Upper lobe of right lung (tissue), 1 donor: ENCODE measurements at regions not wholly inside any gene's neighbourhood (a gene's known extent, or its start where the extent isn't known, plus 50 kb on each side); places are given as distances from the start of the nearest gene placed in this dataset.

Experiments used
- ATAC-seq: fragments of 200-7000 bp; cut with Tn5 transposase; one replicate; pipeline ENCODE4 v1.9.1; 2020; ENCODE audit warnings: mild to moderate bottlenecking, moderate library complexity
- DNase-seq: peaks from one replicate; pipeline ENCODE4 v3.0.0-alpha.2; 2020
- H3K27ac ChIP-seq: fragments of 200-600 bp; one replicate; pipeline ENCODE4 v1.8.0; 2022
- H3K27me3 ChIP-seq: fragments of 200-600 bp; one replicate; pipeline ENCODE4 v1.8.0; 2022; ENCODE audit warnings: mild to moderate bottlenecking
- H3K36me3 ChIP-seq: fragments of 200-600 bp; one replicate; pipeline ENCODE4 v1.8.0; 2022
- H3K4me1 ChIP-seq: fragments of 200-600 bp; one replicate; pipeline ENCODE4 v1.8.0; 2022
- H3K4me3 ChIP-seq: fragments of 200-600 bp; one replicate; pipeline ENCODE4 v1.8.0; 2022; ENCODE audit warnings: mild to moderate bottlenecking
- H3K9me3 ChIP-seq: fragments of 200-600 bp; one replicate; pipeline ENCODE4 v1.8.0; 2022
- CTCF ChIP-seq: fragments of 200-600 bp; IDR thresholded peaks from one replicate; pipeline ENCODE4 v1.8.0; 2022; ENCODE audit warnings: antibody characterized with exemption
- intact Hi-C: fragments of 100-400 bp; cut with DNase I; formaldehyde crosslinking; loops from one replicate; pipeline ENCODE4 v1.11.0; 2022
- donor health status: DM: no; HTN: yes; CAD: no; lungs with severe emphysema.

- no peaks in the 10 kb centered on the region for H3K36me3 ChIP-seq
- no peaks in the 10 kb centered on the region for H3K4me1 ChIP-seq
- intact Hi-C loops: no loop called here
- peaks cover 25% of the 10 kb centered on the region for H3K27me3 ChIP-seq
- no peak overlapping the region for H3K4me3 ChIP-seq
- no peak for ATAC-seq
- DNase-seq: no peak
- no peak overlapping the region for H3K27ac ChIP-seq
- no peak for TF ChIP-seq CTCF
- H3K9me3 ChIP-seq: no peaks in the 10 kb centered on the region
Measured at GRCh38 chr2:118762290-118762689, 85.2 kb downstream of the EN1 start.

- H3K9me3 ChIP-seq: no peaks in the 10 kb centered on the region
- H3K4me3 ChIP-seq: no peak overlapping the region
- TF ChIP-seq CTCF: no peak
- ATAC-seq (no peak), DNase-seq (no peak)
- H3K4me1 ChIP-seq: no peaks in the 10 kb centered on the region
- peaks cover 25% of the 10 kb centered on the region for H3K27me3 ChIP-seq
- intact Hi-C loops: no loop called here
- no peaks in the 10 kb centered on the region for H3K36me3 ChIP-seq
- no peak overlapping the region for H3K27ac ChIP-seq
Measured at GRCh38 chr2:118761771-118762170, 85.7 kb downstream of the EN1 start.

GRCh38 chr2:118755901-118756300, 91.5 kb downstream of the EN1 start:
- DNase-seq: no peak
- Histone ChIP-seq H3K27ac (no peak overlapping the region), H3K36me3 (no peaks in the 10 kb centered on the region), H3K27me3 (peaks cover 7% of the 10 kb centered on the region), H3K9me3 (no peaks in the 10 kb centered on the region), H3K4me3 (no peak overlapping the region), H3K4me1 (no peaks in the 10 kb centered on the region)
- intact Hi-C loops: no loop called here
- TF ChIP-seq CTCF: no peak
- no peak for ATAC-seq

GRCh38 chr2:118755384-118755783, 92.1 kb downstream of the EN1 start:
- no peak for TF ChIP-seq CTCF
- ATAC-seq: no peak
- intact Hi-C loops: no loop called here

GRCh38 chr2:118752762-118753429, 94.6 kb downstream of the EN1 start:
- ATAC-seq (no peak), DNase-seq (no peak)
- Histone ChIP-seq H3K36me3 (no peaks in the 10 kb centered on the region), H3K4me1 (no peaks in the 10 kb centered on the region), H3K4me3 (no peak overlapping the region), H3K27me3 (no peaks in the 10 kb centered on the region), H3K27ac (no peak overlapping the region), H3K9me3 (no peaks in the 10 kb centered on the region)
- intact Hi-C loops: no loop called here
- TF ChIP-seq CTCF: no peak

More at GRCh38 chr2:118755384-118755783, 92.1 kb downstream of the EN1 start:
- Histone ChIP-seq H3K4me1 (no peaks in the 10 kb centered on the region), H3K4me3 (no peak overlapping the region), H3K27ac (no peak overlapping the region), H3K9me3 (no peaks in the 10 kb centered on the region), H3K36me3 (no peaks in the 10 kb centered on the region), H3K27me3 (peaks cover 7% of the 10 kb centered on the region)
- DNase-seq: no peak
